ENCODE measurements at regions not wholly inside any gene's neighbourhood (a gene's known extent, or its start where the extent isn't known, plus 50 kb on each side); places are given as distances from the start of the nearest gene placed in this dataset.
"Not testable (repeated sequence)": the region's sequence is repeated elsewhere in the genome, so short reads cannot be mapped to it uniquely, and the experiment has no call there.

GRCh38 chr10:65670596-65670995 is 1255.2 kb upstream of the LRRTM3 start:
- H3K4me1 Mint-ChIP-seq (ENCODE audit: low read depth); H3K27me3 Mint-ChIP-seq; H3K36me3 Mint-ChIP-seq (ENCODE audit: low read depth); intact Hi-C loops (cut with micrococcal nuclease); H3K27ac Mint-ChIP-seq; H3K4me3 Mint-ChIP-seq: not testable (repeated sequence)
- H3K9me3 Mint-ChIP-seq = peaks cover 11% of the 10 kb centered on the region

DNA sequence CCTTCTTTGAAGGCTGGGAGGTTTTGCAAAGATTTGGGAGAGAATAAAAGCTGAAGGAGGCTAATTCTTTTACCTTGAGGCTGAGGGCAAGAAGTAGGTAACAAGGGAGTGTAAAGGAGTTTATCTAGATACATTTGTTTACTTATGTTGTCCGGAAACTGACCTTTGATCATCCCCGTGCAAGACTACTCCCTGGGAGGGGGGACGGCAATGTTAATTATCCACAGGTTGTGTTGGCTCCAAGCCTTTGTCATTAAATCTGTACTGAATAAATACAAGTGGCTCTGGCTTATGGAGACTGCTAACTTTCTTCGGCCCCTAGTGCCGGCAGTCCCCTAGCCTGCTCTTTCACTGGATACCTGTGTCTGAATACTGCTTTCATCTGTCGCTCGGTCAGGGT is 1250.6 kb upstream of the LRRTM3 start:
- intact Hi-C loops (cut with micrococcal nuclease) = no loop called here
- Mint-ChIP-seq H3K27ac (no peak overlapping the region), H3K4me1 (ENCODE audit: low read depth) (no peaks in the 10 kb centered on the region), H3K27me3 (no peaks in the 10 kb centered on the region), H3K4me3 (no peak overlapping the region), H3K9me3 (peaks cover 11% of the 10 kb centered on the region), H3K36me3 (ENCODE audit: low read depth) (no peaks in the 10 kb centered on the region)

- Mint-ChIP-seq H3K4me3 (no peak overlapping the region), H3K9me3 (peaks cover 14% of the 10 kb centered on the region), H3K27me3 (no peaks in the 10 kb centered on the region), H3K4me1 (ENCODE audit: low read depth) (no peaks in the 10 kb centered on the region), H3K27ac (no peak overlapping the region), H3K36me3 (ENCODE audit: low read depth) (no peaks in the 10 kb centered on the region)
- intact Hi-C loops (cut with micrococcal nuclease) = no loop called here
Measured at GRCh38 chr10:65684896-65685295, 1240.9 kb upstream of the LRRTM3 start.

GRCh38 chr10:65701168-65701776 is 1224.6 kb upstream of the LRRTM3 start:
- Mint-ChIP-seq H3K36me3 (ENCODE audit: low read depth) (no peaks in the 10 kb centered on the region), H3K9me3 (peaks cover 9% of the 10 kb centered on the region), H3K4me1 (ENCODE audit: low read depth) (no peaks in the 10 kb centered on the region)

GRCh38 chr10:65708057-65708456 is 1217.8 kb upstream of the LRRTM3 start:
- no peak overlapping the region for H3K4me3 Mint-ChIP-seq

More at GRCh38 chr10:65701168-65701776, 1224.6 kb upstream of the LRRTM3 start:
- Mint-ChIP-seq H3K4me3 (no peak overlapping the region), H3K27ac (no peak overlapping the region), H3K27me3 (no peaks in the 10 kb centered on the region)
- intact Hi-C loops (cut with micrococcal nuclease) = no loop called here

GRCh38 chr10:65710306-65710705 is 1215.5 kb upstream of the LRRTM3 start:
- no peaks in the 10 kb centered on the region for H3K36me3 Mint-ChIP-seq (ENCODE audit: low read depth)
- H3K27me3 Mint-ChIP-seq = no peaks in the 10 kb centered on the region
- intact Hi-C loops (cut with micrococcal nuclease) = no loop called here
- H3K4me1 Mint-ChIP-seq (ENCODE audit: low read depth) = no peaks in the 10 kb centered on the region
- H3K9me3 Mint-ChIP-seq = peaks cover under 1% of the 10 kb centered on the region
- no peak overlapping the region for H3K27ac Mint-ChIP-seq
- H3K4me3 Mint-ChIP-seq = no peak overlapping the region

More at GRCh38 chr10:65708057-65708456, 1217.8 kb upstream of the LRRTM3 start:
- no peak overlapping the region for H3K27ac Mint-ChIP-seq
- intact Hi-C loops (cut with micrococcal nuclease) = no loop called here
- no peaks in the 10 kb centered on the region for H3K27me3 Mint-ChIP-seq
- no peaks in the 10 kb centered on the region for H3K4me1 Mint-ChIP-seq (ENCODE audit: low read depth)
- H3K36me3 Mint-ChIP-seq (ENCODE audit: low read depth) = no peaks in the 10 kb centered on the region
- H3K9me3 Mint-ChIP-seq = no peaks in the 10 kb centered on the region

DNA sequence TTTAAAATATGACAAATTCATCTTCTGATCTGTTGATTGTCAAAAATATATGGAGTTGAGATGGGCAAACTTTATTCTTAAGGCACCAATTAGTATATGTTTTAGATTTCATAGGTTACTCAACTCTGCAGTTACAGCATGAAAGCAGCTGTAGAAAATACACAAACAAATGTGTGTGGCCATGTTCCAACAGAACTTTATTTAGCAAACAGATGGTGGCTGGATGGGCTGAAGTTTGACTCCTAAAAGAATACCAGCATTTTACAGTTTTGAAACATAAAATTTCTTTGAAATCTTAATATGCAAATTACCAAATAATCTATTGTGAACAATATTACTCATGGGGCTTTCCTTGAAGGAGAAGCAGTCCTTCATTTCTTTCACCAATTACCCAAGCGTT is 1206.0 kb upstream of the LRRTM3 start:
- H3K27ac Mint-ChIP-seq = no peak overlapping the region
- H3K36me3 Mint-ChIP-seq (ENCODE audit: low read depth) = no peaks in the 10 kb centered on the region
- intact Hi-C loops (cut with micrococcal nuclease) = no loop called here
- H3K4me3 Mint-ChIP-seq = no peak overlapping the region
- H3K27me3 Mint-ChIP-seq = no peaks in the 10 kb centered on the region
- H3K9me3 Mint-ChIP-seq = peaks cover 19% of the 10 kb centered on the region
- no peaks in the 10 kb centered on the region for H3K4me1 Mint-ChIP-seq (ENCODE audit: low read depth)

DNA sequence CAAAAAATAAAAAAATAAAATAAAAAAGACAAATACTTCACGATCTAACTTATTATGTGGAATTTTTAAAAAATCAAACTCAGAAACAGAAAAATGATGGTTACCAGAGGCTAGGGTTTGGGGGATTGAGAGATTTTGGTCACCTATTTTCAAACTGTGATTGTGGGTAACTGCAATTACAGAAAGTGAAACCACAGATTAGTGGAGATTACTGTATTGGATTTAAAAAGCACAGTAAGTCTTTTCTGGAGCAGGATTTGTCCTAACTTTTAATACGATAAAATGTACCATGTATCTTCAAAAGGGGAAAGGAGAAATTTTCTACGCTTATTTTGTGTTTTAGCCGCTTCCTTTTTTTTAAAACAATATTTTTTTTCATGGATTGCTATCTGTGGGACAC is 1204.9 kb upstream of the LRRTM3 start:
- Mint-ChIP-seq H3K4me1 (ENCODE audit: low read depth) (no peaks in the 10 kb centered on the region), H3K9me3 (peaks cover 13% of the 10 kb centered on the region), H3K36me3 (ENCODE audit: low read depth) (no peaks in the 10 kb centered on the region), H3K27me3 (no peaks in the 10 kb centered on the region), H3K27ac (no peak overlapping the region), H3K4me3 (no peak overlapping the region)
- intact Hi-C loops (cut with micrococcal nuclease) = no loop called here

- Mint-ChIP-seq H3K4me3 (no peak overlapping the region), H3K9me3 (peaks cover 12% of the 10 kb centered on the region), H3K4me1 (ENCODE audit: low read depth) (no peaks in the 10 kb centered on the region), H3K36me3 (ENCODE audit: low read depth) (no peaks in the 10 kb centered on the region), H3K27me3 (no peaks in the 10 kb centered on the region), H3K27ac (no peak overlapping the region)
- intact Hi-C loops (cut with micrococcal nuclease) = no loop called here
Measured at GRCh38 chr10:65723525-65723924, 1202.3 kb upstream of the LRRTM3 start.

- peaks cover 9% of the 10 kb centered on the region for H3K9me3 Mint-ChIP-seq
- intact Hi-C loops (cut with micrococcal nuclease) = no loop called here
- no peaks in the 10 kb centered on the region for H3K36me3 Mint-ChIP-seq (ENCODE audit: low read depth)
- no peaks in the 10 kb centered on the region for H3K4me1 Mint-ChIP-seq (ENCODE audit: low read depth)
- no peak overlapping the region for H3K27ac Mint-ChIP-seq
- H3K27me3 Mint-ChIP-seq = no peaks in the 10 kb centered on the region
- no peak overlapping the region for H3K4me3 Mint-ChIP-seq
Measured at GRCh38 chr10:65735382-65735781, 1190.5 kb upstream of the LRRTM3 start.

- H3K4me1 Mint-ChIP-seq (ENCODE audit: low read depth) = no peaks in the 10 kb centered on the region
Measured at GRCh38 chr10:65742906-65743305, 1182.9 kb upstream of the LRRTM3 start.

DNA sequence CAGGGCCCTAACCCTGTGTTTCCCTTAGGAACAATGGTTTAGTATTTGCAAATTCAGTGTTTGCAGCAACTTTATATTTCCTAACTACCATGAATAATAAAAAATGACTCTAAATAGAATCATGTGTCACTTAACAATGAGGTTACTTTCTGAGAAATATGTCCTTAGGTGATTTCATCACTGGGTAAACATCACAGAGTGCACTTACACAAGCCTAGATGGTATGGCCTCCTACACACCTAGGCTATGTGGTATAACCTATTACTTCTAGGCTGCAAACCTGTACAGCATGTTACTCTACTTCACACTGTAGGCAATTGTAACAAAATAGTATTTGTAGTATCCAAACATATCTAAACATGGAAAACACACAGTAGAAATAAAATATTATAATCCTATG is 1174.6 kb upstream of the LRRTM3 start:
- Mint-ChIP-seq H3K36me3 (ENCODE audit: low read depth) (no peaks in the 10 kb centered on the region), H3K27ac (no peak overlapping the region), H3K4me3 (no peak overlapping the region), H3K27me3 (no peaks in the 10 kb centered on the region), H3K9me3 (no peaks in the 10 kb centered on the region), H3K4me1 (ENCODE audit: low read depth) (no peaks in the 10 kb centered on the region)
- intact Hi-C loops (cut with micrococcal nuclease) = no loop called here

More at GRCh38 chr10:65742906-65743305, 1182.9 kb upstream of the LRRTM3 start:
- intact Hi-C loops (cut with micrococcal nuclease) = no loop called here
- H3K4me3 Mint-ChIP-seq = no peak overlapping the region
- H3K27ac Mint-ChIP-seq = no peak overlapping the region
- no peaks in the 10 kb centered on the region for H3K36me3 Mint-ChIP-seq (ENCODE audit: low read depth)
- H3K27me3 Mint-ChIP-seq = no peaks in the 10 kb centered on the region
- H3K9me3 Mint-ChIP-seq = no peaks in the 10 kb centered on the region

GRCh38 chr10:65751896-65752295 is 1173.9 kb upstream of the LRRTM3 start:
- no peak overlapping the region for H3K4me3 Mint-ChIP-seq
- no peak overlapping the region for H3K27ac Mint-ChIP-seq
- H3K27me3 Mint-ChIP-seq = no peaks in the 10 kb centered on the region
- H3K36me3 Mint-ChIP-seq (ENCODE audit: low read depth) = no peaks in the 10 kb centered on the region
- H3K9me3 Mint-ChIP-seq = no peaks in the 10 kb centered on the region
- no peaks in the 10 kb centered on the region for H3K4me1 Mint-ChIP-seq (ENCODE audit: low read depth)
- intact Hi-C loops (cut with micrococcal nuclease) = no loop called here

DNA sequence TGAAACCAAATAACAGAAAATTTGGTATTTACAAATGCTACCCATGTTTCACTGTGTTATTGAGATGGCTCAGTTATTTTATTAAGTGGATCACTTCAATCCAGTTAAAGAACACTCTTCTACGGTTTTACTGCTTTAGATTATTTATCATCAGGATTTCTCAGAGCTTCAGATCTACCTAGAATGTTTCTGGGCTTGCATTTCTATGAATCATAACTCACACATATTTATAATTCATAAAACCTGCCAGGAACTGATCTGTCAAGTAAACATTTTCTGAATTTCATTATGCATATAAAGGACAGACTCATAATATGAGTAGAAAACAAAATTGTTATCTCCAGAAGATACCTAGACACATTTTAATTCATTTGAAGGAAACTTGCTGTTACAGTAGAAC is 1172.3 kb upstream of the LRRTM3 start:
- H3K4me3 Mint-ChIP-seq = no peak overlapping the region
- H3K9me3 Mint-ChIP-seq = peaks cover 7% of the 10 kb centered on the region
- H3K4me1 Mint-ChIP-seq (ENCODE audit: low read depth) = no peaks in the 10 kb centered on the region
- H3K27ac Mint-ChIP-seq = no peak overlapping the region
- H3K36me3 Mint-ChIP-seq (ENCODE audit: low read depth) = no peaks in the 10 kb centered on the region
- intact Hi-C loops (cut with micrococcal nuclease) = no loop called here
- H3K27me3 Mint-ChIP-seq = no peaks in the 10 kb centered on the region

DNA sequence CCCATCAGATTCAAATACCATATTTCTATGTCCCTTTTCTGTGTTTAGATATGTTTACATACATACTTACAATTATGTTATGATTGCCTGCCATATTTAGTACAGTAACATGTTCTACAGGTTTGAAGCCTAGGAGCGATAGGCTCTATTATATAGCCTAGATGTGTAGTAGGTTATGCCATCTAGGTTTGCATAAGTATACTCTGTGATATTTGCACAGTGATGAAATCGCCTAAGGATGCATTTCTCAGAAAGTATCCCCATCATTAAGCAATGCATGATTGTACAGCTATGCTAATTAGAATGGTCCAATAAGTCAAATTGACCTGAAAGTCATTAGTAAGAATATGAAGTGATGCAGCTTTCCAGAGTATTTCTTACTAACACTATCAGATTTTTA is 1171.7 kb upstream of the LRRTM3 start:
- no peak overlapping the region for H3K4me3 Mint-ChIP-seq
- H3K36me3 Mint-ChIP-seq (ENCODE audit: low read depth) = no peaks in the 10 kb centered on the region
- H3K4me1 Mint-ChIP-seq (ENCODE audit: low read depth) = no peaks in the 10 kb centered on the region
- intact Hi-C loops (cut with micrococcal nuclease) = no loop called here
- no peaks in the 10 kb centered on the region for H3K27me3 Mint-ChIP-seq
- no peak overlapping the region for H3K27ac Mint-ChIP-seq
- H3K9me3 Mint-ChIP-seq = peaks cover 10% of the 10 kb centered on the region
